ENCODE measurements at regions not wholly inside any gene's neighbourhood (a gene's known extent, or its start where the extent isn't known, plus 50 kb on each side); places are given as distances from the start of the nearest gene placed in this dataset.

- Histone ChIP-seq H3K27ac (ENCODE audit: low read depth, low read length) (no peak overlapping the region), H3K9me3 (ENCODE audit: insufficient read depth, low read length) (no peaks in the 10 kb centered on the region), H3K27me3 (ENCODE audit: low read length) (no peaks in the 10 kb centered on the region), H3K36me3 (ENCODE audit: low read length) (no peaks in the 10 kb centered on the region), H3K9me2 (replicated peaks; ENCODE audit: insufficient read depth, low read length) (no peaks in the 10 kb centered on the region), H4K20me1 (ENCODE audit: low read depth, low read length) (no peaks in the 10 kb centered on the region), H3K4me3 (ENCODE audit: insufficient read depth, low read length, poor library complexity, severe bottlenecking) (no peak overlapping the region), H3K4me2 (ENCODE audit: low read depth, low read length, poor library complexity, severe bottlenecking) (no peak overlapping the region), H3K9ac (ENCODE audit: low read length) (no peak overlapping the region), H3F3A (ENCODE audit: insufficient read depth) (no peaks in the 10 kb centered on the region), H3K79me2 (ENCODE audit: insufficient read depth, low read length) (no peaks in the 10 kb centered on the region), H2AFZ (ENCODE audit: low read depth, low read length, severe bottlenecking) (no peak overlapping the region)
- TF ChIP-seq EZH2phosphoT487 (conservative IDR thresholded peaks at IDR 0.05; ENCODE audit: low read length), result no peak
These were observed 396.5 kb downstream of the PRDM5 start for GRCh38 chr4:120526033-120526432.

GRCh38 chr4:120525106-120525505 lies 397.4 kb downstream of the PRDM5 start:
- Histone ChIP-seq H3K9me3 (ENCODE audit: insufficient read depth, low read length) (no peaks in the 10 kb centered on the region), H3F3A (ENCODE audit: insufficient read depth) (no peaks in the 10 kb centered on the region), H2AFZ (ENCODE audit: low read depth, low read length, severe bottlenecking) (no peak overlapping the region), H3K36me3 (ENCODE audit: low read length) (no peaks in the 10 kb centered on the region), H3K9ac (ENCODE audit: low read length) (no peak overlapping the region), H3K9me2 (replicated peaks; ENCODE audit: insufficient read depth, low read length) (no peaks in the 10 kb centered on the region), H3K4me3 (ENCODE audit: insufficient read depth, low read length, poor library complexity, severe bottlenecking) (no peak overlapping the region), H3K27me3 (ENCODE audit: low read length) (no peaks in the 10 kb centered on the region), H3K27ac (ENCODE audit: low read depth, low read length) (no peak overlapping the region), H3K79me2 (ENCODE audit: insufficient read depth, low read length) (no peaks in the 10 kb centered on the region), H3K4me2 (ENCODE audit: low read depth, low read length, poor library complexity, severe bottlenecking) (no peak overlapping the region), H4K20me1 (ENCODE audit: low read depth, low read length) (no peaks in the 10 kb centered on the region)
- TF ChIP-seq CTCF (IDR thresholded peaks at IDR 0.05; ENCODE audit: insufficient read depth, low read length, poor library complexity, severe bottlenecking) (no peak), EZH2phosphoT487 (conservative IDR thresholded peaks at IDR 0.05; ENCODE audit: low read length) (no peak)

GRCh38 chr4:120524237-120524636 lies 398.3 kb downstream of the PRDM5 start:
- H3K9ac ChIP-seq (ENCODE audit: low read length), result no peak overlapping the region
- H3K79me2 ChIP-seq (ENCODE audit: insufficient read depth, low read length), result no peaks in the 10 kb centered on the region
- H3K9me3 ChIP-seq (ENCODE audit: insufficient read depth, low read length), result no peaks in the 10 kb centered on the region
- H3K9me2 ChIP-seq (replicated peaks; ENCODE audit: insufficient read depth, low read length), result no peaks in the 10 kb centered on the region
- no peak overlapping the region for H2AFZ ChIP-seq (ENCODE audit: low read depth, low read length, severe bottlenecking)
- no peak for TF ChIP-seq CTCF (IDR thresholded peaks at IDR 0.05; ENCODE audit: insufficient read depth, low read length, poor library complexity, severe bottlenecking)
- no peak for TF ChIP-seq EZH2phosphoT487 (conservative IDR thresholded peaks at IDR 0.05; ENCODE audit: low read length)
- no peaks in the 10 kb centered on the region for H3F3A ChIP-seq (ENCODE audit: insufficient read depth)
- H3K4me3 ChIP-seq (ENCODE audit: insufficient read depth, low read length, poor library complexity, severe bottlenecking), result no peak overlapping the region
- no peaks in the 10 kb centered on the region for H3K27me3 ChIP-seq (ENCODE audit: low read length)
- H3K4me2 ChIP-seq (ENCODE audit: low read depth, low read length, poor library complexity, severe bottlenecking), result no peak overlapping the region
- no peaks in the 10 kb centered on the region for H4K20me1 ChIP-seq (ENCODE audit: low read depth, low read length)
- no peak overlapping the region for H3K27ac ChIP-seq (ENCODE audit: low read depth, low read length)
- H3K36me3 ChIP-seq (ENCODE audit: low read length), result no peaks in the 10 kb centered on the region

GRCh38 chr4:120520761-120521160 lies 401.8 kb downstream of the PRDM5 start:
- Histone ChIP-seq H3K27me3 (ENCODE audit: low read length) (no peaks in the 10 kb centered on the region), H3K36me3 (ENCODE audit: low read length) (no peaks in the 10 kb centered on the region), H3K9me3 (ENCODE audit: insufficient read depth, low read length) (no peaks in the 10 kb centered on the region), H3K27ac (ENCODE audit: low read depth, low read length) (no peak overlapping the region), H3K4me2 (ENCODE audit: low read depth, low read length, poor library complexity, severe bottlenecking) (no peak overlapping the region), H3F3A (ENCODE audit: insufficient read depth) (no peaks in the 10 kb centered on the region), H3K4me3 (ENCODE audit: insufficient read depth, low read length, poor library complexity, severe bottlenecking) (no peak overlapping the region), H3K79me2 (ENCODE audit: insufficient read depth, low read length) (no peaks in the 10 kb centered on the region), H4K20me1 (ENCODE audit: low read depth, low read length) (no peaks in the 10 kb centered on the region), H2AFZ (ENCODE audit: low read depth, low read length, severe bottlenecking) (no peak overlapping the region), H3K9ac (ENCODE audit: low read length) (no peak overlapping the region), H3K9me2 (replicated peaks; ENCODE audit: insufficient read depth, low read length) (no peaks in the 10 kb centered on the region)
- TF ChIP-seq EZH2phosphoT487 (conservative IDR thresholded peaks at IDR 0.05; ENCODE audit: low read length) (no peak), CTCF (IDR thresholded peaks at IDR 0.05; ENCODE audit: insufficient read depth, low read length, poor library complexity, severe bottlenecking) (no peak)
